WTC11 (cell line): ENCODE measurements at regions not wholly inside any gene's neighbourhood (a gene's known extent, or its start where the extent isn't known, plus 50 kb on each side); places are given as distances from the start of the nearest gene placed in this dataset.

Source experiments
- ATAC-seq: fragments of 200-7000 bp; cut with Tn5 transposase; 2 replicates; pipeline ENCODE4 v1.10.0; 2021; ENCODE audit warnings: mild to moderate bottlenecking, moderate library complexity
- CTCF ChIA-PET: fragments of 300-600 bp; sonication (Branson Sonifier 250); formaldehyde crosslinking; loops from one replicate; lab custom pipeline; 2021; ENCODE audit warnings: antibody characterized with exemption; lab: Charles Lee
- POLR2A ChIA-PET: fragments of 350-600 bp; sonication (Branson Sonifier 250); formaldehyde crosslinking; loops from one replicate; lab custom pipeline; 2021; ENCODE audit warnings: antibody characterized with exemption; lab: Charles Lee
- DNase-seq: peaks from one replicate; pipeline ENCODE4 v3.0.0; 2021; ENCODE audit warnings: low spot score
- H3K27ac Mint-ChIP-seq: 2 replicates; pipeline ENCODE4 v1.8.0; 2021; ENCODE audit warnings: mixed read lengths
- H3K27me3 Mint-ChIP-seq: 2 replicates; pipeline ENCODE4 v1.8.0; 2021; ENCODE audit warnings: low read depth, mild to moderate bottlenecking, moderate library complexity, mixed read lengths
- H3K36me3 Mint-ChIP-seq: 2 replicates; pipeline ENCODE4 v1.8.0; 2021; ENCODE audit warnings: mixed read lengths
- H3K4me1 Mint-ChIP-seq: 2 replicates; pipeline ENCODE4 v1.8.0; 2022; ENCODE audit warnings: mixed read lengths
- H3K4me3 Mint-ChIP-seq: 2 replicates; pipeline ENCODE4 v1.8.0; 2021; ENCODE audit warnings: mild to moderate bottlenecking, moderate library complexity, mixed read lengths
- H3K9me3 Mint-ChIP-seq: 2 replicates; pipeline ENCODE4 v1.8.0; 2021; ENCODE audit warnings: mixed read lengths
- ATF6 ChIP-seq: sonication (generic); formaldehyde crosslinking; IDR thresholded peaks from 2 replicates; pipeline ENCODE4 v1.8.1; 2023; ENCODE audit warnings: mild to moderate bottlenecking, missing genetic modification reagents
- E2F5 ChIP-seq: sonication (generic); formaldehyde crosslinking; IDR thresholded peaks from 2 replicates; pipeline ENCODE4 v1.8.1; 2022; ENCODE audit warnings: mild to moderate bottlenecking, moderate library complexity, missing genetic modification reagents
- ESRRA ChIP-seq: sonication (generic); formaldehyde crosslinking; IDR thresholded peaks from 2 replicates; pipeline ENCODE4 v1.8.1; 2022; ENCODE audit warnings: mild to moderate bottlenecking, missing genetic modification reagents, borderline replicate concordance
- GTF2I ChIP-seq: fragments of 250-450 bp; sonication (Bioruptor Pico); conservative IDR thresholded peaks from 2 replicates; pipeline ENCODE4 v1.4.0; 2021; ENCODE audit warnings: mild to moderate bottlenecking
- JUN ChIP-seq: sonication (generic); formaldehyde crosslinking; IDR thresholded peaks from 2 replicates; pipeline ENCODE4 v1.8.0; 2023; ENCODE audit warnings: mild to moderate bottlenecking, missing genetic modification reagents
- MXD4 ChIP-seq: fragments of 250-450 bp; sonication (Bioruptor Pico); IDR thresholded peaks from 2 replicates; pipeline ENCODE4 v1.8.0; 2021; ENCODE audit warnings: mild to moderate bottlenecking, moderate library complexity, borderline replicate concordance
- NFYB ChIP-seq: sonication (generic); formaldehyde crosslinking; conservative IDR thresholded peaks from 2 replicates; pipeline ENCODE4 v1.8.0; 2022; ENCODE audit warnings: low read depth, missing genetic modification reagents
- NR1H2 ChIP-seq: sonication (generic); formaldehyde crosslinking; IDR thresholded peaks from 2 replicates; pipeline ENCODE4 v1.9.0; 2021; ENCODE audit warnings: mild to moderate bottlenecking, moderate library complexity, missing genetic modification reagents
- PRDM15 ChIP-seq: sonication (generic); formaldehyde crosslinking; IDR thresholded peaks from 2 replicates; pipeline ENCODE4 v1.8.0; 2022; ENCODE audit warnings: missing genetic modification reagents
- RELA ChIP-seq: sonication (generic); formaldehyde crosslinking; IDR thresholded peaks from 2 replicates; pipeline ENCODE4 v1.8.1; 2022; ENCODE audit warnings: missing genetic modification reagents, mild to moderate bottlenecking, borderline replicate concordance
- SMAD3 ChIP-seq: sonication (generic); formaldehyde crosslinking; IDR thresholded peaks from 2 replicates; pipeline ENCODE4 v1.8.0; 2022; ENCODE audit warnings: missing genetic modification reagents, mild to moderate bottlenecking, borderline replicate concordance
- STAT6 ChIP-seq: sonication (generic); formaldehyde crosslinking; conservative IDR thresholded peaks from 2 replicates; pipeline ENCODE4 v1.8.1; 2023; ENCODE audit warnings: mild to moderate bottlenecking, low read depth, missing genetic modification reagents, moderate library complexity
- ZBTB21 ChIP-seq: sonication (generic); formaldehyde crosslinking; IDR thresholded peaks from 2 replicates; pipeline ENCODE4 v1.8.1; 2023; ENCODE audit warnings: mild to moderate bottlenecking, missing genetic modification reagents, borderline replicate concordance
- ZNF232 ChIP-seq: sonication (generic); formaldehyde crosslinking; IDR thresholded peaks from 2 replicates; pipeline ENCODE4 v1.8.0; 2022; ENCODE audit warnings: mild to moderate bottlenecking, missing genetic modification reagents
- ZNF263 ChIP-seq: sonication (generic); formaldehyde crosslinking; IDR thresholded peaks from 2 replicates; pipeline ENCODE4 v1.8.1; 2022; ENCODE audit warnings: low read depth, mild to moderate bottlenecking, moderate library complexity, missing genetic modification reagents
- ZNF281 ChIP-seq: sonication (generic); formaldehyde crosslinking; IDR thresholded peaks from 2 replicates; pipeline ENCODE4 v1.8.0; 2023; ENCODE audit warnings: mild to moderate bottlenecking, missing genetic modification reagents
- ZNF671 ChIP-seq: fragments of 250-450 bp; sonication (Bioruptor Pico); IDR thresholded peaks from 2 replicates; pipeline ENCODE4 v1.8.0; 2021; ENCODE audit warnings: mild to moderate bottlenecking

GRCh38 chr16:62585041-62585545 lies 548.9 kb upstream of the CDH8 start (continued):
- no peak for TF ChIP-seq PRDM15
- no peak for TF ChIP-seq SMAD3 (CRISPR knock-in tag)

GRCh38 chr16:62583414-62583813 lies 547.2 kb upstream of the CDH8 start:
- no peak overlapping the region for H3K4me3 Mint-ChIP-seq
- POLR2A ChIA-PET: no interaction called here
- CTCF ChIA-PET: no interaction called here
- peaks cover 34% of the 10 kb centered on the region for H3K9me3 Mint-ChIP-seq
- peaks cover 16% of the 10 kb centered on the region for H3K36me3 Mint-ChIP-seq
- H3K4me1 Mint-ChIP-seq: 0 out of 2 replicates have a peak, but pooled peaks cover 3% of the 10 kb centered on the region
- H3K27me3 Mint-ChIP-seq: no peaks in the 10 kb centered on the region
- no peak overlapping the region for H3K27ac Mint-ChIP-seq
- ATAC-seq: no peak
- TF ChIP-seq NR1H2 (CRISPR knock-in tag): no peak
- TF ChIP-seq ATF6 (CRISPR knock-in tag): no peak
- no peak for TF ChIP-seq JUN
- no peak for TF ChIP-seq ESRRA (CRISPR knock-in tag)
- no peak for TF ChIP-seq ZNF281 (CRISPR knock-in tag)
- no peak for TF ChIP-seq SMAD3 (CRISPR knock-in tag)
- TF ChIP-seq E2F5: no peak
- no peak for TF ChIP-seq STAT6 (CRISPR knock-in tag)
- TF ChIP-seq NFYB: no peak
- no peak for TF ChIP-seq ZNF232 (CRISPR knock-in tag)
- no peak for TF ChIP-seq ZNF671 (CRISPR knock-in tag)
- no peak for TF ChIP-seq GTF2I (CRISPR knock-in tag)
- no peak for TF ChIP-seq MXD4 (CRISPR knock-in tag)
- no peak for TF ChIP-seq ZBTB21 (CRISPR knock-in tag)
- no peak for TF ChIP-seq RELA
- no peak for TF ChIP-seq ZNF263 (CRISPR knock-in tag)
- no peak for DNase-seq
